Natural killer cell treated with Interleukin-12 subunit alpha and Interleukin-12 subunit beta and Interleukin-15 and Interleukin-18, amount 100 ng/mL, for 72 hours (primary cell): ENCODE measurements at regions not wholly inside any gene's neighbourhood (a gene's known extent, or its start where the extent isn't known, plus 50 kb on each side); places are given as distances from the start of the nearest gene placed in this dataset.

Experiments used
- ATAC-seq, 2 donors: fragments of 150-1000 bp; cut with Tn5 transposase in 1 of 2; sonication (Bioruptor Pico), chemical (Tn5 transposase) in 1 of 2; 2 replicates each; pipeline ENCODE4 v1.10.0; 2021
- DNase-seq: peaks from one replicate; pipeline ENCODE4 v3.0.0; 2022; ENCODE audit warnings: low spot score
- H3K27ac Mint-ChIP-seq, 2 donors: 1 replicate in 1 of 2; 2 replicates in 1 of 2; pipeline ENCODE4 v1.8.0; 2022; ENCODE audit warnings: mixed read lengths in 2 of 2, mild to moderate bottlenecking in 1 of 2, moderate library complexity in 1 of 2
- H3K27me3 Mint-ChIP-seq, 2 donors: 1 replicate in 1 of 2; 2 replicates in 1 of 2; pipeline ENCODE4 v1.8.0; 2022; ENCODE audit warnings: mixed read lengths in 2 of 2
- H3K36me3 Mint-ChIP-seq: one replicate; pipeline ENCODE4 v1.8.0; 2022; ENCODE audit warnings: mixed read lengths
- H3K4me1 Mint-ChIP-seq, 2 donors: 1 replicate in 1 of 2; 2 replicates in 1 of 2; pipeline ENCODE4 v1.8.0; 2022; ENCODE audit warnings: low read depth in 2 of 2, mixed read lengths in 2 of 2, mild to moderate bottlenecking in 1 of 2
- H3K4me3 Mint-ChIP-seq: one replicate; pipeline ENCODE4 v1.8.0; 2022; ENCODE audit warnings: mixed read lengths
- H3K9me3 Mint-ChIP-seq: 2 replicates; pipeline ENCODE4 v1.8.0; 2022; ENCODE audit warnings: mixed read lengths

GRCh38 chr6:71488186-71488585 is 199.6 kb downstream of the OGFRL1 start:
- no peak overlapping the region for H3K4me3 Mint-ChIP-seq
- H3K36me3 Mint-ChIP-seq: no peaks in the 10 kb centered on the region
- ATAC-seq: no peak
- H3K27me3 Mint-ChIP-seq: no peaks in the 10 kb centered on the region
- H3K9me3 Mint-ChIP-seq: peaks cover 6% of the 10 kb centered on the region
- H3K4me1 Mint-ChIP-seq: no peaks in the 10 kb centered on the region
- no peak for DNase-seq
- no peak overlapping the region for H3K27ac Mint-ChIP-seq

- ATAC-seq: no peak
Measured at GRCh38 chr6:71489736-71490135, 201.1 kb downstream of the OGFRL1 start.

GRCh38 chr6:71490876-71491275 is 202.3 kb downstream of the OGFRL1 start:
- H3K36me3 Mint-ChIP-seq: no peaks in the 10 kb centered on the region
- no peaks in the 10 kb centered on the region for H3K27me3 Mint-ChIP-seq
- DNase-seq (no peak), ATAC-seq (no peak)
- no peak overlapping the region for H3K4me3 Mint-ChIP-seq
- no peak overlapping the region for H3K27ac Mint-ChIP-seq
- peaks cover 11% of the 10 kb centered on the region for H3K9me3 Mint-ChIP-seq
- no peaks in the 10 kb centered on the region for H3K4me1 Mint-ChIP-seq

More at GRCh38 chr6:71489736-71490135, 201.1 kb downstream of the OGFRL1 start:
- H3K4me3 Mint-ChIP-seq: no peak overlapping the region
- H3K9me3 Mint-ChIP-seq: peaks cover 11% of the 10 kb centered on the region
- no peaks in the 10 kb centered on the region for H3K4me1 Mint-ChIP-seq
- H3K36me3 Mint-ChIP-seq: no peaks in the 10 kb centered on the region
- no peak for DNase-seq
- H3K27me3 Mint-ChIP-seq: no peaks in the 10 kb centered on the region
- H3K27ac Mint-ChIP-seq: no peak overlapping the region

GRCh38 chr6:71491844-71492243 is 203.2 kb downstream of the OGFRL1 start:
- Mint-ChIP-seq H3K9me3 (peaks cover 11% of the 10 kb centered on the region), H3K36me3 (no peaks in the 10 kb centered on the region)

GRCh38 chr6:71492668-71493067 is 204.1 kb downstream of the OGFRL1 start:
- no peak overlapping the region for H3K27ac Mint-ChIP-seq
- ATAC-seq (no peak), DNase-seq (no peak)
- H3K36me3 Mint-ChIP-seq: no peaks in the 10 kb centered on the region
- H3K4me3 Mint-ChIP-seq: no peak overlapping the region
- H3K4me1 Mint-ChIP-seq: peaks cover 0 to 5% of the 10 kb centered on the region in 2 donors
- no peaks in the 10 kb centered on the region for H3K27me3 Mint-ChIP-seq
- peaks cover 11% of the 10 kb centered on the region for H3K9me3 Mint-ChIP-seq

More at GRCh38 chr6:71491844-71492243, 203.2 kb downstream of the OGFRL1 start:
- no peak for DNase-seq
- Mint-ChIP-seq H3K27me3 (no peaks in the 10 kb centered on the region), H3K27ac (no peak overlapping the region), H3K4me3 (no peak overlapping the region), H3K4me1 (peaks cover 0 to 5% of the 10 kb centered on the region in 2 donors)
- no peak for ATAC-seq

GRCh38 chr6:71496018-71496721 is 207.6 kb downstream of the OGFRL1 start:
- DNase-seq (no peak), ATAC-seq (no peak)
- no peaks in the 10 kb centered on the region for H3K27me3 Mint-ChIP-seq
- H3K36me3 Mint-ChIP-seq: no peaks in the 10 kb centered on the region
- H3K4me1 Mint-ChIP-seq: peaks cover 0 to 5% of the 10 kb centered on the region in 2 donors
- H3K4me3 Mint-ChIP-seq: peak overlapping the region; percentile 26
- peaks cover 8% of the 10 kb centered on the region for H3K9me3 Mint-ChIP-seq
- no peak overlapping the region for H3K27ac Mint-ChIP-seq

- Mint-ChIP-seq H3K27me3 (no peaks in the 10 kb centered on the region), H3K9me3 (peaks cover 8% of the 10 kb centered on the region), H3K36me3 (no peaks in the 10 kb centered on the region), H3K27ac (no peak overlapping the region), H3K4me1 (peaks cover 0 to 5% of the 10 kb centered on the region in 2 donors), H3K4me3 (peak overlapping the region; percentile 26)
- DNase-seq (no peak), ATAC-seq (no peak)
Measured at GRCh38 chr6:71496722-71497033, 208.1 kb downstream of the OGFRL1 start.

- Mint-ChIP-seq H3K27ac (no peak overlapping the region), H3K9me3 (peaks cover 8% of the 10 kb centered on the region), H3K27me3 (no peaks in the 10 kb centered on the region), H3K4me3 (no peak overlapping the region), H3K4me1 (peaks cover 0 to 5% of the 10 kb centered on the region in 2 donors), H3K36me3 (no peaks in the 10 kb centered on the region)
- no peak for DNase-seq
- ATAC-seq: no peak
Measured at GRCh38 chr6:71498638-71499037, 210.0 kb downstream of the OGFRL1 start.

GRCh38 chr6:71499667-71500066 is 211.1 kb downstream of the OGFRL1 start:
- H3K9me3 Mint-ChIP-seq: peaks cover 3% of the 10 kb centered on the region
- H3K4me3 Mint-ChIP-seq: no peak overlapping the region
- H3K4me1 Mint-ChIP-seq: peaks cover 0 to 5% of the 10 kb centered on the region in 2 donors
- no peaks in the 10 kb centered on the region for H3K27me3 Mint-ChIP-seq
- ATAC-seq (no peak), DNase-seq (no peak)
- H3K27ac Mint-ChIP-seq: no peak overlapping the region
- H3K36me3 Mint-ChIP-seq: no peaks in the 10 kb centered on the region

- H3K9me3 Mint-ChIP-seq: peaks cover 5% of the 10 kb centered on the region
Measured at GRCh38 chr6:71502168-71502567, 213.6 kb downstream of the OGFRL1 start.

GRCh38 chr6:71502956-71503355 is 214.3 kb downstream of the OGFRL1 start:
- Mint-ChIP-seq H3K4me3 (no peak overlapping the region), H3K9me3 (peaks cover 5% of the 10 kb centered on the region), H3K27me3 (no peaks in the 10 kb centered on the region), H3K27ac (no peak overlapping the region), H3K4me1 (no peaks in the 10 kb centered on the region), H3K36me3 (no peaks in the 10 kb centered on the region)
- DNase-seq (no peak), ATAC-seq (no peak)

More at GRCh38 chr6:71502168-71502567, 213.6 kb downstream of the OGFRL1 start:
- ATAC-seq: no peak
- Mint-ChIP-seq H3K27ac (no peak overlapping the region), H3K4me3 (no peak overlapping the region), H3K36me3 (no peaks in the 10 kb centered on the region), H3K4me1 (no peaks in the 10 kb centered on the region), H3K27me3 (no peaks in the 10 kb centered on the region)
- no peak for DNase-seq

GRCh38 chr6:71507183-71507582 is 218.6 kb downstream of the OGFRL1 start:
- ATAC-seq (no peak), DNase-seq (no peak)
- Mint-ChIP-seq H3K4me1 (no peaks in the 10 kb centered on the region), H3K27me3 (peaks cover 0 to 7% of the 10 kb centered on the region in 2 donors), H3K36me3 (no peaks in the 10 kb centered on the region), H3K4me3 (no peak overlapping the region), H3K27ac (no peak overlapping the region), H3K9me3 (peaks cover 5% of the 10 kb centered on the region)

- ATAC-seq (no peak), DNase-seq (no peak)
- H3K9me3 Mint-ChIP-seq: peaks cover 2% of the 10 kb centered on the region
- H3K36me3 Mint-ChIP-seq: no peaks in the 10 kb centered on the region
- no peak overlapping the region for H3K27ac Mint-ChIP-seq
- H3K4me3 Mint-ChIP-seq: no peak overlapping the region
- H3K27me3 Mint-ChIP-seq: peaks cover 0 to 9% of the 10 kb centered on the region in 2 donors
- H3K4me1 Mint-ChIP-seq: no peaks in the 10 kb centered on the region
Measured at GRCh38 chr6:71509191-71510005, 220.8 kb downstream of the OGFRL1 start.

- no peak for DNase-seq
- no peak for ATAC-seq
- no peak overlapping the region for H3K4me3 Mint-ChIP-seq
- H3K27ac Mint-ChIP-seq: no peak overlapping the region
- peaks cover 0 to 9% of the 10 kb centered on the region in 2 donors for H3K27me3 Mint-ChIP-seq
- H3K9me3 Mint-ChIP-seq: no peaks in the 10 kb centered on the region
- no peaks in the 10 kb centered on the region for H3K4me1 Mint-ChIP-seq
- no peaks in the 10 kb centered on the region for H3K36me3 Mint-ChIP-seq
Measured at GRCh38 chr6:71510057-71510713, 221.6 kb downstream of the OGFRL1 start.
